ENCODE measurements at regions not wholly inside any gene's neighbourhood (a gene's known extent, or its start where the extent isn't known, plus 50 kb on each side); places are given as distances from the start of the nearest gene placed in this dataset.
"Not testable (repeated sequence)": the region's sequence is repeated elsewhere in the genome, so short reads cannot be mapped to it uniquely, and the experiment has no call there.

GRCh38 chr2:167718560-167718959 lies 528.8 kb downstream of the STK39 start:
- no peak for TF ChIP-seq POLR2A (IDR thresholded peaks at IDR 0.05)
- WGBS, 2 donors, result 88 to 94% methylated on average over 1 of the region's 1 CpG
- Histone ChIP-seq H3K4me3 (no peak overlapping the region), H3K4me1 (no peaks in the 10 kb centered on the region), H3K27me3 (no peaks in the 10 kb centered on the region), H3K9me3 (peaks cover 0 to 4% (median 0%) of the 10 kb centered on the region in 4 donors), H3K27ac (no peak overlapping the region), H3K36me3 (no peaks in the 10 kb centered on the region)
- DNase-seq (ENCODE audit: low spot score in 2 of 2), result no peak

DNA sequence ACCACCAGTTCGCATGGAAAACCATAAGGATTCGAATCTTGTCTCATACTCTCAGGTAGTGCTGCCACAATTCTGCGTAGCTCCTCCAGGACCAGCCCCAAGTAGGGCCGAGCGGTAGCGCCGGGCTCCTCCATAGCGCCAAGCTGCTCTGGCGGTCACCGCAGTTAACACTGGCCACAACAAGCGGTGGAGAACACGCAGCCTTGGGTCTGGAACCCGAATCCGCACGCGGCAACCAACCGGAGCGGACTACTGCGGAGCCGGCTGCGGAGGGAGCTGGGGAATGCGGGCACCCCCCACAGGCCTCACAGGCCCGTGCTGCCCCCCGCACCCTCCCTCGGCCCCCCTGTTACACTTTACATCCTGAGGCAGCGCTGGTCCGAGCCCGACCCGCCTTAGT lies 531.5 kb downstream of the STK39 start:
- no peaks in the 10 kb centered on the region for H3K27me3 ChIP-seq
- H3K9me3 ChIP-seq, result peaks cover 0 to 4% (median 0%) of the 10 kb centered on the region in 4 donors
- WGBS, 2 donors, result 77 to 78% methylated on average over 24 to 29 of the region's 29 CpGs
- H3K4me3 ChIP-seq, result no peak overlapping the region
- no peaks in the 10 kb centered on the region for H3K36me3 ChIP-seq
- H3K4me1 ChIP-seq, result no peaks in the 10 kb centered on the region
- DNase-seq (ENCODE audit: low spot score in 2 of 2), result no peak
- no peak overlapping the region for H3K27ac ChIP-seq
- TF ChIP-seq EP300 (IDR thresholded peaks at IDR 0.05) (no peak), POLR2A (IDR thresholded peaks at IDR 0.05) (no peak)
- TF ChIP-seq, protein P1, sequence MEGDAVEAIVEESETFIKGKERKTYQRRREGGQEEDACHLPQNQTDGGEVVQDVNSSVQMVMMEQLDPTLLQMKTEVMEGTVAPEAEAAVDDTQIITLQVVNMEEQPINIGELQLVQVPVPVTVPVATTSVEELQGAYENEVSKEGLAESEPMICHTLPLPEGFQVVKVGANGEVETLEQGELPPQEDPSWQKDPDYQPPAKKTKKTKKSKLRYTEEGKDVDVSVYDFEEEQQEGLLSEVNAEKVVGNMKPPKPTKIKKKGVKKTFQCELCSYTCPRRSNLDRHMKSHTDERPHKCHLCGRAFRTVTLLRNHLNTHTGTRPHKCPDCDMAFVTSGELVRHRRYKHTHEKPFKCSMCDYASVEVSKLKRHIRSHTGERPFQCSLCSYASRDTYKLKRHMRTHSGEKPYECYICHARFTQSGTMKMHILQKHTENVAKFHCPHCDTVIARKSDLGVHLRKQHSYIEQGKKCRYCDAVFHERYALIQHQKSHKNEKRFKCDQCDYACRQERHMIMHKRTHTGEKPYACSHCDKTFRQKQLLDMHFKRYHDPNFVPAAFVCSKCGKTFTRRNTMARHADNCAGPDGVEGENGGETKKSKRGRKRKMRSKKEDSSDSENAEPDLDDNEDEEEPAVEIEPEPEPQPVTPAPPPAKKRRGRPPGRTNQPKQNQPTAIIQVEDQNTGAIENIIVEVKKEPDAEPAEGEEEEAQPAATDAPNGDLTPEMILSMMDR (IDR thresholded peaks at IDR 0.05), result no peak

DNA sequence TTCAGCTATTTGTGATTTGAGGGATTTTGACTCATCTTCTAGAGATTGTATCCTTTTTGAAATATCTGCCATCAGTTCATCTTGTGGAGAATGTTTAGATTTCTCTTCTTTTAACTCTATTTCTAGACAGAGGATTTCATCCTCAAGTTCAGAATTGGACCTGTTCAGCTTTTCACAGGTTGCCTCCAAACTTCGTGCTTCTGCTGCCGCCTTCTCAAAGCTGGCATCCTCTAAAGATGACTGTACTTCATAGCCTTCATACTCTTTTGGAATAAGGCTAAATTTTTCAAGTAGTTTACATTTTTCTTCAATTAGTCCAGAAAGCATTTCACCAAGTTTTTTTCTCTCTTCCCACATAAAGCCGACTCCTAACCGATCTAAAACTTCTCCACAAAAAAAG lies 531.9 kb downstream of the STK39 start:
- 91 to 94% methylated on average over 4 of the region's 4 CpGs for WGBS, 2 donors
- not testable (repeated sequence) for H3K36me3 ChIP-seq; DNase-seq (ENCODE audit: low spot score in 2 of 2); H3K27me3 ChIP-seq; H3K27ac ChIP-seq; H3K4me3 ChIP-seq; H3K9me3 ChIP-seq; H3K4me1 ChIP-seq

GRCh38 chr2:167712275-167712674 lies 535.1 kb downstream of the STK39 start:
- TF ChIP-seq POLR2A (IDR thresholded peaks at IDR 0.05), result no peak
- TF ChIP-seq, protein P1 (IDR thresholded peaks at IDR 0.05), result no peak
- no peak for TF ChIP-seq EP300 (IDR thresholded peaks at IDR 0.05)
- Histone ChIP-seq H3K36me3 (no peaks in the 10 kb centered on the region), H3K4me1 (no peaks in the 10 kb centered on the region), H3K27me3 (no peaks in the 10 kb centered on the region), H3K9me3 (peaks cover 0 to 4% (median 0%) of the 10 kb centered on the region in 4 donors), H3K27ac (no peak overlapping the region), H3K4me3 (no peak overlapping the region)
- no peak for DNase-seq (ENCODE audit: low spot score in 2 of 2)
- WGBS, 2 donors, result 98 to 100% methylated on average over 1 of the region's 1 CpG

DNA sequence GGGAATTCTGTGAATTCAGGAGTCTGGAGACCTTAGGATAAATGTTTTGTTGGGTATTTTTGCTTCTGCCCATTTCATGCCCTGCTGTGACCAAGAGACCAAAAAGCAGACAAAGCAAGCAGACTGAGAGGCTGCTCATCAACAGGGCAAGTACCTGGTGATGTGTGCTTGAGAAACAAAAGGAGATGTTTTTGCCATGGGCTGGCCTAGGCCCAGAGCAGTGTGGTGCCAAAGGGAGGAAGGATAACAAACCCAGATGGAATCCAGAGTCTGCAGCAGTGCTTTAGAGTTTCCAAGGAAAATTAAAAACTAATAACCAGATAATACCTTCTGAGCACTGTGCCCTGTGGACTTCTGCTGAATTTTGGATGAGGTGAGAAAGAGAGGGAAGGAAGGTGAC lies 538.4 kb downstream of the STK39 start:
- H3K36me3 ChIP-seq, result no peaks in the 10 kb centered on the region
- TF ChIP-seq, protein P1 (IDR thresholded peaks at IDR 0.05), result no peak
- TF ChIP-seq EP300 (IDR thresholded peaks at IDR 0.05) (no peak), POLR2A (IDR thresholded peaks at IDR 0.05) (no peak)
- H3K27ac ChIP-seq, result no peak overlapping the region
- no peaks in the 10 kb centered on the region for H3K4me1 ChIP-seq
- no peak for DNase-seq (ENCODE audit: low spot score in 2 of 2)
- no peak overlapping the region for H3K4me3 ChIP-seq
- no peaks in the 10 kb centered on the region for H3K27me3 ChIP-seq
- no peaks in the 10 kb centered on the region for H3K9me3 ChIP-seq

- no peak overlapping the region for H3K27ac ChIP-seq
These were observed 540.6 kb downstream of the STK39 start for GRCh38 chr2:167706800-167707199.

More at GRCh38 chr2:167706800-167707199, 540.6 kb downstream of the STK39 start:
- no peaks in the 10 kb centered on the region for H3K4me1 ChIP-seq
- TF ChIP-seq, protein P1 (IDR thresholded peaks at IDR 0.05), result no peak
- no peak for TF ChIP-seq POLR2A (IDR thresholded peaks at IDR 0.05)
- no peak for TF ChIP-seq EP300 (IDR thresholded peaks at IDR 0.05)
- no peaks in the 10 kb centered on the region for H3K27me3 ChIP-seq
- H3K9me3 ChIP-seq, result no peaks in the 10 kb centered on the region
- H3K4me3 ChIP-seq, result no peak overlapping the region
- WGBS, 2 donors, result 50 to 72% methylated on average over 2 of the region's 2 CpGs
- no peak for DNase-seq (ENCODE audit: low spot score in 2 of 2)
- H3K36me3 ChIP-seq, result no peaks in the 10 kb centered on the region
